CD4-positive, alpha-beta T cell (primary cell): ENCODE measurements at regions not wholly inside any gene's neighbourhood (a gene's known extent, or its start where the extent isn't known, plus 50 kb on each side); places are given as distances from the start of the nearest gene placed in this dataset.

ENCODE experiments used
- ATAC-seq: fragments of 200-7000 bp; cut with Tn5 transposase; one replicate; pipeline ENCODE4 v1.10.0; 2022; ENCODE audit warnings: mild to moderate bottlenecking; ENCODE audit not compliant: poor library complexity
- CTCF ChIA-PET: fragments of 350-600 bp; sonication (Branson Sonifier 250); formaldehyde crosslinking; loops from one replicate; lab custom pipeline; 2021; ENCODE audit warnings: antibody characterized with exemption, inconsistent platforms; lab: Charles Lee
- POLR2A ChIA-PET: fragments of 350-600 bp; sonication (Branson Sonifier 250); formaldehyde crosslinking; loops from one replicate; lab custom pipeline; 2021; ENCODE audit warnings: antibody characterized with exemption, inconsistent platforms; lab: Charles Lee
- DNase-seq, 14 experiments: peaks; one replicate each; pipeline ENCODE4 v3.0.0-alpha.2; 2013 to 2020; ENCODE audit warnings: mixed read lengths in 2 of 14
- H3K27ac ChIP-seq, 2 donors: one replicate each; pipeline versions ENCODE4 v1.5.1 to v1.7.0; 2013; ENCODE audit warnings: low read length in 2 of 2, low read depth in 1 of 2, mild to moderate bottlenecking in 1 of 2
- H3K27me3 ChIP-seq, 2 experiments: 1 replicate in 1 of 2; 2 replicates in 1 of 2; pipeline versions ENCODE4 v1.6.1 to v1.7.0; 2013; ENCODE audit warnings: low read length in 2 of 2, control low read depth in 1 of 2, mild to moderate bottlenecking in 1 of 2, moderate library complexity in 1 of 2; ENCODE audit not compliant: insufficient read depth in 2 of 2, control insufficient read depth in 1 of 2
- H3K36me3 ChIP-seq: one replicate; pipeline ENCODE4 v1.6.1; 2013; ENCODE audit warnings: low read length, control low read depth; ENCODE audit not compliant: insufficient read depth
- H3K4me1 ChIP-seq: one replicate; pipeline ENCODE4 v1.6.1; 2013; ENCODE audit warnings: low read length, control low read depth; ENCODE audit not compliant: insufficient read depth
- H3K4me3 ChIP-seq: one replicate; pipeline ENCODE4 v1.5.1; 2013; ENCODE audit warnings: mild to moderate bottlenecking, low read length, moderate library complexity
- H3K9me3 ChIP-seq, 2 experiments: 1 replicate in 1 of 2; 2 replicates in 1 of 2; pipeline versions ENCODE4 v1.6.1 to v1.7.0; 2013; ENCODE audit warnings: low read length in 2 of 2, mild to moderate bottlenecking in 2 of 2, control low read depth in 1 of 2, moderate library complexity in 1 of 2; ENCODE audit not compliant: control insufficient read depth in 1 of 2, insufficient read depth in 1 of 2
- H3K27ac Mint-ChIP-seq: one replicate; pipeline ENCODE4 v1.8.0; 2020; ENCODE audit warnings: mixed read lengths
- H3K27me3 Mint-ChIP-seq: one replicate; pipeline ENCODE4 v1.8.0; 2021; ENCODE audit warnings: mixed read lengths
- H3K36me3 Mint-ChIP-seq: one replicate; pipeline ENCODE4 v1.8.0; 2021; ENCODE audit warnings: low read depth, mixed read lengths
- H3K4me1 Mint-ChIP-seq: one replicate; pipeline ENCODE4 v1.8.0; 2021; ENCODE audit warnings: low read depth, mixed read lengths
- H3K4me3 Mint-ChIP-seq: one replicate; pipeline ENCODE4 v1.8.0; 2020; ENCODE audit warnings: mild to moderate bottlenecking, mixed read lengths
- H3K9me3 Mint-ChIP-seq: one replicate; pipeline ENCODE4 v1.8.0; 2020; ENCODE audit warnings: mixed read lengths
- intact Hi-C, 2 experiments: fragments of 100-400 bp; cut with DNase I in 1 of 2; cut with micrococcal nuclease in 1 of 2; formaldehyde crosslinking; loops; one replicate each; pipeline versions ENCODE4 v1.15.1 to v1.9.0; 2023 to 2025; cut with DNase I, micrococcal nuclease
- TF ChIP-seq, protein P1 (sequence below): fragments of 200-600 bp; IDR thresholded peaks from one replicate; pipeline ENCODE4 v1.8.0; 2022; ENCODE audit warnings: antibody characterized with exemption, mild to moderate bottlenecking

DNA sequence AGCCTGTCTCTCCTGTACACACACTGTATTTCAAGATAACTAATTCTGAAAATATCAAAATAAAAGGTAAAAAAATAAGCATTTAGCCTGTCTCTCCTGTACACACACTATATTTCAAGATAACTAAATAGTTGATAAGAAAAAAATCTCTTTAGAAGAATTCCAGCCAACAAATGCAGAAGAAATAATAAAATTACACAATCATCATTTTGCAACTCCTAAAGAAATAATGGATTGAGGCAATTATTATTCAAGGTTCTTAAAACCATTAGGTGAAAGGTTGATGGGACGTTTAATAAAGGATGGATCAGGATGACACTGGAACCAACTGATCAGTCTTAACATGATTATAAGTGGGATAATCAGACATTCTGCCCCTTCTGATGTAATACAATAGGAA is 148.0 kb upstream of the FN1 start:
- CTCF ChIA-PET: no interaction called here
- ATAC-seq: no peak
- no peaks in the 10 kb centered on the region for H3K4me1 ChIP-seq
- H3K9me3 ChIP-seq: peaks cover 0 to 3% of the 10 kb centered on the region in 2 experiments
- Mint-ChIP-seq H3K9me3 (no peaks in the 10 kb centered on the region), H3K4me3 (no peak overlapping the region), H3K4me1 (no peaks in the 10 kb centered on the region), H3K27me3 (no peaks in the 10 kb centered on the region), H3K36me3 (no peaks in the 10 kb centered on the region), H3K27ac (no peak overlapping the region)
- no peaks in the 10 kb centered on the region for H3K36me3 ChIP-seq
- no peaks in the 10 kb centered on the region for H3K27me3 ChIP-seq
- DNase-seq: no peak
- H3K4me3 ChIP-seq: no peak overlapping the region
- intact Hi-C loops: loop anchor here in 1 of 2 experiments (10.0 kb wide), 1 partner anchor 141 kb away; no protein-coding TSS in a partner anchor
- H3K27ac ChIP-seq: no peak overlapping the region
- POLR2A ChIA-PET: no interaction called here
- TF ChIP-seq, protein P1, sequence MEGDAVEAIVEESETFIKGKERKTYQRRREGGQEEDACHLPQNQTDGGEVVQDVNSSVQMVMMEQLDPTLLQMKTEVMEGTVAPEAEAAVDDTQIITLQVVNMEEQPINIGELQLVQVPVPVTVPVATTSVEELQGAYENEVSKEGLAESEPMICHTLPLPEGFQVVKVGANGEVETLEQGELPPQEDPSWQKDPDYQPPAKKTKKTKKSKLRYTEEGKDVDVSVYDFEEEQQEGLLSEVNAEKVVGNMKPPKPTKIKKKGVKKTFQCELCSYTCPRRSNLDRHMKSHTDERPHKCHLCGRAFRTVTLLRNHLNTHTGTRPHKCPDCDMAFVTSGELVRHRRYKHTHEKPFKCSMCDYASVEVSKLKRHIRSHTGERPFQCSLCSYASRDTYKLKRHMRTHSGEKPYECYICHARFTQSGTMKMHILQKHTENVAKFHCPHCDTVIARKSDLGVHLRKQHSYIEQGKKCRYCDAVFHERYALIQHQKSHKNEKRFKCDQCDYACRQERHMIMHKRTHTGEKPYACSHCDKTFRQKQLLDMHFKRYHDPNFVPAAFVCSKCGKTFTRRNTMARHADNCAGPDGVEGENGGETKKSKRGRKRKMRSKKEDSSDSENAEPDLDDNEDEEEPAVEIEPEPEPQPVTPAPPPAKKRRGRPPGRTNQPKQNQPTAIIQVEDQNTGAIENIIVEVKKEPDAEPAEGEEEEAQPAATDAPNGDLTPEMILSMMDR: no peak

DNA sequence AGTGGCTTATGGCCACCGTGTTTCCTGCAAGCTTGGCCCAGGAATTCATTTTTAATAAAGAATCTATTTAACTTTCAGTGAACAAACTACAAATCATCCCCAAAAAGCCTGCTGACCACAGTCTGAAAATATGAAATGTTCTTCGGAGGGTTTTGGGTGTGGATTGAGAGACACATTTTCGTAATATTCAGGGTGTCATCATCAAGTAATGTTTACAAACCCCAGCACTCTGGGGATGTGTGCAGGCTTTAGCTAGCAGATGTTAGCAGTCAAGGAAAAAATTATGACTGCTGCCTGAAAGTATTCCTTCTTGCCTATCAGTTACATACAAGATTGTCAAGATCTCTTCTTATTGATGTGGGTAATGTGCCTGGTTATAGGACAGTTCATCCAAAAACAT is 143.9 kb upstream of the FN1 start:
- Mint-ChIP-seq H3K27ac (no peak overlapping the region), H3K4me3 (no peak overlapping the region), H3K9me3 (no peaks in the 10 kb centered on the region), H3K36me3 (no peaks in the 10 kb centered on the region), H3K27me3 (no peaks in the 10 kb centered on the region), H3K4me1 (no peaks in the 10 kb centered on the region)
- H3K36me3 ChIP-seq: no peaks in the 10 kb centered on the region
- no peak overlapping the region for H3K27ac ChIP-seq
- CTCF ChIA-PET: no interaction called here
- no peaks in the 10 kb centered on the region for H3K9me3 ChIP-seq
- ATAC-seq (no peak), DNase-seq (no peak)
- no peak overlapping the region for H3K4me3 ChIP-seq
- intact Hi-C loops: loop anchor here in 1 of 2 experiments (10.0 kb wide), 1 partner anchor 145 kb away; no protein-coding TSS in a partner anchor
- no peaks in the 10 kb centered on the region for H3K27me3 ChIP-seq
- TF ChIP-seq, protein P1: no peak
- H3K4me1 ChIP-seq: no peaks in the 10 kb centered on the region
- POLR2A ChIA-PET: no interaction called here

DNA sequence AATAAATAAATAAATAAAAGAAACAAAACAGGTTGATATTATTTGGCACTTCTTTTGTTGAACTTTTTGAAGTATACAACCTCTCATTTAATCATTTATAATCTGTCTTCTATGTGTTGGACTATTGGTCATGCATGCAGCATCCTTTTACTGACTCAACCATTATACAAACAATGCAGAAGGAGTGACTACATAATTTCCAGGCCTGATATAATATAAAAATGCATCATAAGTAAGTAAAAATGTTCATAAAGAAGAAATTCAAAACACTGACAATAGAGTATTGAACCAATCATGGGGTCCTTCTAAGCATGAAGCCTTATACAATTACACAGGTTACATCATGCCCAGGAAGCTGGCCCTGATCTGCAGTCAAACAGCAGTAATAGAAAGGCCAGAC is 141.5 kb upstream of the FN1 start:
- intact Hi-C loops: no loop called here
- CTCF ChIA-PET: no interaction called here

More for the DNA sequence above, 141.5 kb upstream of the FN1 start:
- no peak for DNase-seq
- TF ChIP-seq, protein P1: no peak
- Histone ChIP-seq H3K4me3 (no peak overlapping the region), H3K36me3 (no peaks in the 10 kb centered on the region), H3K27ac (no peak overlapping the region), H3K27me3 (no peaks in the 10 kb centered on the region), H3K4me1 (no peaks in the 10 kb centered on the region), H3K9me3 (no peaks in the 10 kb centered on the region)
- ATAC-seq: no peak
- Mint-ChIP-seq H3K4me3 (no peak overlapping the region), H3K4me1 (no peaks in the 10 kb centered on the region), H3K27me3 (no peaks in the 10 kb centered on the region), H3K36me3 (no peaks in the 10 kb centered on the region), H3K27ac (no peak overlapping the region), H3K9me3 (no peaks in the 10 kb centered on the region)
- POLR2A ChIA-PET: no interaction called here
